ENCODE measurements at regions not wholly inside any gene's neighbourhood (a gene's known extent, or its start where the extent isn't known, plus 50 kb on each side); places are given as distances from the start of the nearest gene placed in this dataset.

DNA sequence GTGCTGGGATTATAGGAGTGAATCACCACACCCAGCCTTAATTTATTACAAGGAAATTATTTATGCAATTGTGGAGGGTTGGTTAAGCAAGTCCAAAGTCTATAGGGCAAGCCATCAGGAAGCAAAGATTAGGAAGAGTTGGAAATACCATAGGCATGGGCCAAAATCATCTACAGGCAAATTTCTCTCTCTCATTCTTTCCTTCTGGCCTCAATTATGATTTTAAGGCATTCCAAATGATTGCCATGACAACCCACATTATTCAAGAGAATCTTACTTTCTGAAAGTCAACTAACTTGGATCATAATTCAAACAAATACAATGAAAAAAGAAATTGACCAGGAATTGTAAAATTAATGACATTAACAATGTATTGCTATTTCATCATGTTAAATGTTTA is 400.8 kb downstream of the GPM6A start:
- TF ChIP-seq, protein P1, sequence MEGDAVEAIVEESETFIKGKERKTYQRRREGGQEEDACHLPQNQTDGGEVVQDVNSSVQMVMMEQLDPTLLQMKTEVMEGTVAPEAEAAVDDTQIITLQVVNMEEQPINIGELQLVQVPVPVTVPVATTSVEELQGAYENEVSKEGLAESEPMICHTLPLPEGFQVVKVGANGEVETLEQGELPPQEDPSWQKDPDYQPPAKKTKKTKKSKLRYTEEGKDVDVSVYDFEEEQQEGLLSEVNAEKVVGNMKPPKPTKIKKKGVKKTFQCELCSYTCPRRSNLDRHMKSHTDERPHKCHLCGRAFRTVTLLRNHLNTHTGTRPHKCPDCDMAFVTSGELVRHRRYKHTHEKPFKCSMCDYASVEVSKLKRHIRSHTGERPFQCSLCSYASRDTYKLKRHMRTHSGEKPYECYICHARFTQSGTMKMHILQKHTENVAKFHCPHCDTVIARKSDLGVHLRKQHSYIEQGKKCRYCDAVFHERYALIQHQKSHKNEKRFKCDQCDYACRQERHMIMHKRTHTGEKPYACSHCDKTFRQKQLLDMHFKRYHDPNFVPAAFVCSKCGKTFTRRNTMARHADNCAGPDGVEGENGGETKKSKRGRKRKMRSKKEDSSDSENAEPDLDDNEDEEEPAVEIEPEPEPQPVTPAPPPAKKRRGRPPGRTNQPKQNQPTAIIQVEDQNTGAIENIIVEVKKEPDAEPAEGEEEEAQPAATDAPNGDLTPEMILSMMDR (IDR thresholded peaks at IDR 0.05), result no peak
- TF ChIP-seq POLR2A (IDR thresholded peaks at IDR 0.05), result no peak

All from testis (tissue), 2 donors.